Uterus (tissue), 2 donors: ENCODE measurements at regions not wholly inside any gene's neighbourhood (a gene's known extent, or its start where the extent isn't known, plus 50 kb on each side); places are given as distances from the start of the nearest gene placed in this dataset.

ENCODE experiments used
- POLR2A ChIP-seq, 2 donors: fragments of 450-650 bp; IDR thresholded peaks; one replicate each; pipeline ENCODE4 v1.6.1; 2016; ENCODE audit warnings: antibody characterized with exemption in 2 of 2, mild to moderate bottlenecking in 1 of 2, moderate library complexity in 1 of 2
- TF ChIP-seq, protein P1 (sequence below), 4 experiments: fragments of 200-600 bp in 2 of 4; fragments of 450-650 bp in 2 of 4; sonication (generic) in 2 of 4; IDR thresholded peaks; one replicate each; pipeline ENCODE4 v1.5.1; 2016 to 2019; ENCODE audit warnings: antibody characterized with exemption in 4 of 4, mild to moderate bottlenecking in 2 of 4, moderate library complexity in 1 of 4

DNA sequence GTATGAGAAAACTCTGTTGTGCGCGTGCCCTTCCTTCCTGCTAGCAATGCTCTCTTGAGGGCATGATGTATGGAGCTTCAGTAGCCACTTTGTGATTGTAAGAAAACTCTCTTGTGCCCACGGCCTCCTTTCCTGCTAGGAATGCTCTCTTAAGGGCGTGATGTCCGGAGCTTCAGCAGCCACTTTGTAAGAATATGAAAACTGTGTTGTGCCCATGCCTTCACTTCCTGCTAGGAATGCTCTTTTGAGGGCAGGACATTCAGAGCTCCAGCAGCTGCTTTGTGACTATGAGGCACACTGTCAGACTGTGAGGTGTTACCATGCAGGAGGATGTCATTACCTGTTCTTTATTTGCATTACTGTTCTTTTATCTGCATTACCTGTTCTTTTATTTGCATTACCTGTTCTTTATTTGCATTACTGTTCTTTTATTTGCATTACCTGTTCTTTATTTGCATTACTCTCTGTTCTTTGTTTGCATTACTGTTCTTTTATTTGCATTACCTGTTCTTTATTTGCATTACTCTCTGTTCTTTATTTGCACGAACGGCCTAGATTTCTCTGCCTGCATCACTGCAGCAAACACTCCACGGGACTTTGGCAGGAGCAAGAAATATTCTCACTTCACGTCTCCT is 166.7 kb downstream of the CRLF2 start:
- TF ChIP-seq, protein P1, sequence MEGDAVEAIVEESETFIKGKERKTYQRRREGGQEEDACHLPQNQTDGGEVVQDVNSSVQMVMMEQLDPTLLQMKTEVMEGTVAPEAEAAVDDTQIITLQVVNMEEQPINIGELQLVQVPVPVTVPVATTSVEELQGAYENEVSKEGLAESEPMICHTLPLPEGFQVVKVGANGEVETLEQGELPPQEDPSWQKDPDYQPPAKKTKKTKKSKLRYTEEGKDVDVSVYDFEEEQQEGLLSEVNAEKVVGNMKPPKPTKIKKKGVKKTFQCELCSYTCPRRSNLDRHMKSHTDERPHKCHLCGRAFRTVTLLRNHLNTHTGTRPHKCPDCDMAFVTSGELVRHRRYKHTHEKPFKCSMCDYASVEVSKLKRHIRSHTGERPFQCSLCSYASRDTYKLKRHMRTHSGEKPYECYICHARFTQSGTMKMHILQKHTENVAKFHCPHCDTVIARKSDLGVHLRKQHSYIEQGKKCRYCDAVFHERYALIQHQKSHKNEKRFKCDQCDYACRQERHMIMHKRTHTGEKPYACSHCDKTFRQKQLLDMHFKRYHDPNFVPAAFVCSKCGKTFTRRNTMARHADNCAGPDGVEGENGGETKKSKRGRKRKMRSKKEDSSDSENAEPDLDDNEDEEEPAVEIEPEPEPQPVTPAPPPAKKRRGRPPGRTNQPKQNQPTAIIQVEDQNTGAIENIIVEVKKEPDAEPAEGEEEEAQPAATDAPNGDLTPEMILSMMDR (IDR thresholded peaks at IDR 0.05): no peak
- no peak for TF ChIP-seq POLR2A (IDR thresholded peaks at IDR 0.05)
